SK-N-SH (cell line): ENCODE measurements at regions not wholly inside any gene's neighbourhood (a gene's known extent, or its start where the extent isn't known, plus 50 kb on each side); places are given as distances from the start of the nearest gene placed in this dataset.

Experiments
- CTCF ChIA-PET: fragments of 300-600, 350-600 bp; formaldehyde crosslinking; extraction: SDS; loops from one replicate; lab custom pipeline; 2021; lab: Yijun Ruan, JAX
- POLR2A ChIA-PET: fragments of 350-600 bp; sonication (Branson Sonifier 250); formaldehyde crosslinking; extraction: SDS; loops from one replicate; lab custom pipeline; 2020; ENCODE audit warnings: antibody characterized with exemption, inconsistent platforms; lab: Yijun Ruan, JAX
- DNase-seq: peaks from one replicate; pipeline ENCODE4 v3.0.0; 2012
- H2AFZ ChIP-seq: fragments of 200-600 bp; sonication (generic); 2 replicates; pipeline ENCODE4 v1.8.1; 2016; ENCODE audit warnings: antibody characterized with exemption, mild to moderate bottlenecking, low read depth
- H3F3A ChIP-seq: fragments of 200-600 bp; sonication (generic); replicated peaks from 2 replicates; pipeline ENCODE3; 2016; ENCODE audit warnings: antibody characterized with exemption, mild to moderate bottlenecking; ENCODE audit not compliant: insufficient read depth
- H3K27ac ChIP-seq, 2 experiments: fragments of 200-500 bp in 1 of 2; fragments of 200-600 bp in 1 of 2; sonication (Bioruptor generic) in 1 of 2; sonication (generic), shearing (Covaris generic) in 1 of 2; 2 replicates each; pipeline versions ENCODE4 v1.5.1 to v1.6.1; 2014 to 2016; ENCODE audit warnings: low read depth in 2 of 2, inconsistent platforms in 1 of 2, low read length in 1 of 2, mild to moderate bottlenecking in 1 of 2, mixed read lengths in 1 of 2
- H3K27me3 ChIP-seq: fragments of 200-600 bp; sonication (generic), shearing (Covaris generic); 2 replicates; pipeline ENCODE4 v1.6.1; 2016; ENCODE audit warnings: mixed run types; ENCODE audit not compliant: insufficient read depth
- H3K36me3 ChIP-seq, 2 experiments: fragments of 200-500 bp in 1 of 2; fragments of 200-600 bp in 1 of 2; sonication (Bioruptor generic) in 1 of 2; sonication (generic) in 1 of 2; replicated peaks in 1 of 2; 2 replicates each; pipeline versions ENCODE3 to v1.5.1; 2014 to 2016; ENCODE audit warnings: low read length in 1 of 2, mild to moderate bottlenecking in 1 of 2; ENCODE audit not compliant: insufficient read depth in 2 of 2, control insufficient read depth in 1 of 2
- H3K4me1 ChIP-seq, 2 experiments: fragments of 200-500 bp in 1 of 2; fragments of 200-600 bp in 1 of 2; sonication (Bioruptor generic) in 1 of 2; sonication (generic), shearing (Covaris generic) in 1 of 2; 2 replicates each; pipeline versions ENCODE4 v1.5.1 to v1.6.1; 2014 to 2016; ENCODE audit warnings: low read depth in 1 of 2, low read length in 1 of 2, mixed run types in 1 of 2; ENCODE audit not compliant: insufficient read depth in 2 of 2, control insufficient read depth in 1 of 2
- H3K4me2 ChIP-seq: fragments of 200-600 bp; sonication (generic), shearing (Covaris generic); 2 replicates; pipeline ENCODE4 v1.6.1; 2017; ENCODE audit warnings: mixed run types
- H3K4me3 ChIP-seq, 2 experiments: fragments of 200-500 bp in 1 of 2; fragments of 200-600 bp in 1 of 2; sonication (Bioruptor generic) in 1 of 2; sonication (generic), shearing (Covaris generic) in 1 of 2; 2 replicates each; pipeline versions ENCODE4 v1.5.1 to v1.8.1; 2014 to 2016; ENCODE audit warnings: low read depth in 2 of 2, inconsistent platforms in 1 of 2, low read length in 1 of 2, mild to moderate bottlenecking in 1 of 2, mixed read lengths in 1 of 2, moderate library complexity in 1 of 2
- H3K79me2 ChIP-seq: fragments of 200-600 bp; sonication (generic); 2 replicates; pipeline ENCODE4 v1.8.1; 2017; ENCODE audit warnings: mild to moderate bottlenecking; ENCODE audit not compliant: insufficient read depth
- H3K9ac ChIP-seq: fragments of 200-600 bp; sonication (generic); 2 replicates; pipeline ENCODE4 v1.6.1; 2017; ENCODE audit warnings: mixed run types
- H3K9me2 ChIP-seq: fragments of 200-600 bp; sonication (generic); 2 replicates; pipeline ENCODE4 v1.6.1; 2017; ENCODE audit warnings: mixed run types
- H3K9me3 ChIP-seq: fragments of 200-600 bp; sonication (generic); 2 replicates; pipeline ENCODE4 v1.6.1; 2017; ENCODE audit warnings: mixed run types, mild to moderate bottlenecking, moderate library complexity
- H4K20me1 ChIP-seq: fragments of 200-600 bp; sonication (generic); 2 replicates; pipeline ENCODE4 v1.6.1; 2017; ENCODE audit warnings: mild to moderate bottlenecking, mixed run types; ENCODE audit not compliant: insufficient read depth
- ELF1 ChIP-seq: IDR thresholded peaks from 2 replicates; pipeline ENCODE4 v1.4.0; 2012
- EZH2phosphoT487 ChIP-seq: fragments of 200-600 bp; sonication (generic); IDR thresholded peaks from 2 replicates; pipeline ENCODE4 v1.6.1; 2017; ENCODE audit warnings: low read depth, mixed run types, mild to moderate bottlenecking, antibody characterized with exemption, moderate library complexity, borderline replicate concordance
- FOXJ3 ChIP-seq: sonication (generic); formaldehyde crosslinking; IDR thresholded peaks from 2 replicates; pipeline ENCODE4 v1.5.1; 2020; ENCODE audit warnings: mild to moderate bottlenecking, missing genetic modification reagents
- NFIC ChIP-seq: IDR thresholded peaks from 2 replicates; pipeline ENCODE4 v1.4.0; 2012; ENCODE audit warnings: borderline replicate concordance
- RAD21 ChIP-seq: IDR thresholded peaks from 2 replicates; pipeline ENCODE4 v1.6.1; 2012; ENCODE audit warnings: mild to moderate bottlenecking, low read length
- RCOR1 ChIP-seq: fragments of 150-350 bp; IDR thresholded peaks from 2 replicates; pipeline ENCODE4 v1.6.1; 2017; ENCODE audit warnings: antibody characterized with exemption, low read length
- RFX5 ChIP-seq: IDR thresholded peaks from 2 replicates; pipeline ENCODE4 v1.6.1; 2012; ENCODE audit warnings: mild to moderate bottlenecking, improper control_type of control experiment, low read length
- RXRA ChIP-seq: IDR thresholded peaks from 2 replicates; pipeline ENCODE4 v1.4.0; 2012; ENCODE audit warnings: low read depth, mild to moderate bottlenecking, borderline replicate concordance
- SMC3 ChIP-seq: IDR thresholded peaks from 2 replicates; pipeline ENCODE4 v1.6.1; 2012; ENCODE audit warnings: low read depth, low read length, improper control_type of control experiment
- TAF1 ChIP-seq: IDR thresholded peaks from 2 replicates; pipeline ENCODE4 v1.6.1; 2012; ENCODE audit warnings: low read depth, mild to moderate bottlenecking, low read length, moderate library complexity, borderline replicate concordance
- YY1 ChIP-seq: IDR thresholded peaks from 2 replicates; pipeline ENCODE4 v1.4.0; 2012; ENCODE audit warnings: low read depth, mild to moderate bottlenecking
- WGBS: methylation state at CpG from one replicate; pipeline ENCODE4 v1.1.6; 2017; ENCODE audit warnings: low lambda C conversion rate; 5-methylcytosine and 5-hydroxymethylcytosine counted together
- TF ChIP-seq, protein P1 (sequence below): fragments of 150-350 bp; IDR thresholded peaks from 2 replicates; pipeline ENCODE4 v1.6.1; 2016; ENCODE audit warnings: mild to moderate bottlenecking, low read depth, low read length
- TF ChIP-seq, protein P2 (sequence below): IDR thresholded peaks from 2 replicates; pipeline ENCODE4; 2012
- TF ChIP-seq, protein P3 (sequence below): fragments of 150-350 bp; IDR thresholded peaks from 2 replicates; pipeline ENCODE4 v1.6.1; 2017; ENCODE audit warnings: antibody characterized with exemption, low read length, low read depth, borderline replicate concordance
- TF ChIP-seq, protein P4 (sequence below): IDR thresholded peaks from 2 replicates; pipeline ENCODE4 v1.4.0; 2012; ENCODE audit warnings: low read depth, borderline replicate concordance

DNA sequence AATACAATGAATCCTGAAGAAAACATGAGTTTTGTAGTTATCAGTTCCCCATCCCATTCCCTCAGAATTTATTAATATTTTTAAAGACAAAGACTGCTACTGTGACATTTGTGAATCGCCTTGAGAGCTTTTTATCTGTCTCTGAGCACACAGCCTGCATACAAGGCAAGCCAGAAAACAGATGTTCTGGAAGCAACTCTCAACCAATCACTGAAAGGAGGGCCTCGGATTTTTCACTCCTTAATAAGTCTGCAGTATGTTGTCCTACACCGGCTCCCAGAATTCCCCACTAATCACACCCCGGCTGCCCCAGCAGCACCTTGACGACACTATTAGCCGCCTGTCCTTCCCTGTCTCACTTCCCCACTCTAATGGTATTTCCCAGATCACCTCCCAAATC is 138.5 kb downstream of the ZNF621 start:
- WGBS = 38% methylated on average over 6 of the region's 6 CpGs
- CTCF ChIA-PET = interaction anchor here (1.3 kb wide), 1 partner anchor 8 kb away, joined by 3 read pairs; no protein-coding TSS in a partner anchor

DNA sequence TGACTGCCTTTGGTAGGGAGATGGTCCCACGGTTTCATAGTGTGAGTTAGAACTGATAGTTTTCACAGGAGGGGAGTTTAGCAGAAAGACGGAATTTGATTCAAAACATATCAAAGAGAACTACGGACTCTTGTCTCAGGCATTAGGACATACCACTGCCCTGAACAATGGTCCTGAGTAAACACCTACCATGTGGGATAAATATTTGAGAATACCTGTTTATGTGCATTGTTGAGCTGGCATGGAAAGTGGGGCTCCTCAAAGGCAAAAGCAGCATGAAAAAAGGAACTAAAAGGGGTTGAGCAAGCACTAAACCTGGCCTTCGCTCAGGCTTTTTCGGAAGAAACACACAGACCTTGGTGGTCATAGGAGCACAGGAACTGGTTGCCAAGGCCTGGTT is 144.4 kb downstream of the ZNF621 start:
- Histone ChIP-seq H3K9ac (no peak overlapping the region), H3K27ac (no peak overlapping the region), H3K4me2 (no peak overlapping the region), H3K36me3 (no peaks in the 10 kb centered on the region), H3K4me3 (no peak overlapping the region), H3K9me3 (no peaks in the 10 kb centered on the region), H4K20me1 (no peaks in the 10 kb centered on the region), H2AFZ (no peak overlapping the region), H3K79me2 (no peaks in the 10 kb centered on the region), H3F3A (no peaks in the 10 kb centered on the region), H3K27me3 (no peaks in the 10 kb centered on the region), H3K4me1 (peaks cover 0 to 2% of the 10 kb centered on the region in 2 experiments; a peak in 1 of 4 replicates), H3K9me2 (no peaks in the 10 kb centered on the region)
- ChIA-PET POLR2A (no interaction called here), CTCF (no interaction called here)
- DNase-seq = no peak
- WGBS = 37% methylated on average over 5 of the region's 5 CpGs
- TF ChIP-seq, protein P1, sequence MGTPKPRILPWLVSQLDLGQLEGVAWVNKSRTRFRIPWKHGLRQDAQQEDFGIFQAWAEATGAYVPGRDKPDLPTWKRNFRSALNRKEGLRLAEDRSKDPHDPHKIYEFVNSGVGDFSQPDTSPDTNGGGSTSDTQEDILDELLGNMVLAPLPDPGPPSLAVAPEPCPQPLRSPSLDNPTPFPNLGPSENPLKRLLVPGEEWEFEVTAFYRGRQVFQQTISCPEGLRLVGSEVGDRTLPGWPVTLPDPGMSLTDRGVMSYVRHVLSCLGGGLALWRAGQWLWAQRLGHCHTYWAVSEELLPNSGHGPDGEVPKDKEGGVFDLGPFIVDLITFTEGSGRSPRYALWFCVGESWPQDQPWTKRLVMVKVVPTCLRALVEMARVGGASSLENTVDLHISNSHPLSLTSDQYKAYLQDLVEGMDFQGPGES = no peak
- TF ChIP-seq RFX5 = no peak
- TF ChIP-seq, protein P2, sequence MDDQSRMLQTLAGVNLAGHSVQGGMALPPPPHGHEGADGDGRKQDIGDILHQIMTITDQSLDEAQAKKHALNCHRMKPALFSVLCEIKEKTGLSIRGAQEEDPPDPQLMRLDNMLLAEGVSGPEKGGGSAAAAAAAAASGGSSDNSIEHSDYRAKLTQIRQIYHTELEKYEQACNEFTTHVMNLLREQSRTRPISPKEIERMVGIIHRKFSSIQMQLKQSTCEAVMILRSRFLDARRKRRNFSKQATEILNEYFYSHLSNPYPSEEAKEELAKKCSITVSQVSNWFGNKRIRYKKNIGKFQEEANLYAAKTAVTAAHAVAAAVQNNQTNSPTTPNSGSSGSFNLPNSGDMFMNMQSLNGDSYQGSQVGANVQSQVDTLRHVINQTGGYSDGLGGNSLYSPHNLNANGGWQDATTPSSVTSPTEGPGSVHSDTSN = no peak
- TF ChIP-seq NFIC = no peak
- no peak for TF ChIP-seq ELF1
- TF ChIP-seq RAD21 = no peak
- no peak for TF ChIP-seq FOXJ3 (CRISPR knock-in tag)
- no peak for TF ChIP-seq TAF1
- no peak for TF ChIP-seq YY1

More for the DNA sequence above, 138.5 kb downstream of the ZNF621 start:
- no peaks in the 10 kb centered on the region for H3K36me3 ChIP-seq
- no peaks in the 10 kb centered on the region for H3K9me2 ChIP-seq
- H3K9me3 ChIP-seq = no peaks in the 10 kb centered on the region
- no peaks in the 10 kb centered on the region for H3F3A ChIP-seq
- no peak for DNase-seq
- no peak overlapping the region for H3K4me3 ChIP-seq
- POLR2A ChIA-PET = no interaction called here
- no peak overlapping the region for H3K9ac ChIP-seq
- H3K27me3 ChIP-seq = no peaks in the 10 kb centered on the region
- no peaks in the 10 kb centered on the region for H3K79me2 ChIP-seq
- H3K4me1 ChIP-seq = peaks cover 0 to 2% of the 10 kb centered on the region in 2 experiments; a peak in 1 of 4 replicates
- H2AFZ ChIP-seq = no peak overlapping the region
- H4K20me1 ChIP-seq = no peaks in the 10 kb centered on the region
- H3K27ac ChIP-seq = no peak overlapping the region
- no peak overlapping the region for H3K4me2 ChIP-seq
- TF ChIP-seq, protein P3, sequence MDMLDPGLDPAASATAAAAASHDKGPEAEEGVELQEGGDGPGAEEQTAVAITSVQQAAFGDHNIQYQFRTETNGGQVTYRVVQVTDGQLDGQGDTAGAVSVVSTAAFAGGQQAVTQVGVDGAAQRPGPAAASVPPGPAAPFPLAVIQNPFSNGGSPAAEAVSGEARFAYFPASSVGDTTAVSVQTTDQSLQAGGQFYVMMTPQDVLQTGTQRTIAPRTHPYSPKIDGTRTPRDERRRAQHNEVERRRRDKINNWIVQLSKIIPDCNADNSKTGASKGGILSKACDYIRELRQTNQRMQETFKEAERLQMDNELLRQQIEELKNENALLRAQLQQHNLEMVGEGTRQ = no peak
- TF ChIP-seq, protein P4, sequence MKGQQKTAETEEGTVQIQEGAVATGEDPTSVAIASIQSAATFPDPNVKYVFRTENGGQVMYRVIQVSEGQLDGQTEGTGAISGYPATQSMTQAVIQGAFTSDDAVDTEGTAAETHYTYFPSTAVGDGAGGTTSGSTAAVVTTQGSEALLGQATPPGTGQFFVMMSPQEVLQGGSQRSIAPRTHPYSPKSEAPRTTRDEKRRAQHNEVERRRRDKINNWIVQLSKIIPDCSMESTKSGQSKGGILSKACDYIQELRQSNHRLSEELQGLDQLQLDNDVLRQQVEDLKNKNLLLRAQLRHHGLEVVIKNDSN = no peak
- TF ChIP-seq SMC3 (no peak), RXRA (no peak), RCOR1 (no peak), EZH2phosphoT487 (no peak)
- TF ChIP-seq, protein P2 = no peak
